A549 (cell line): ENCODE measurements at regions not wholly inside any gene's neighbourhood (a gene's known extent, or its start where the extent isn't known, plus 50 kb on each side); places are given as distances from the start of the nearest gene placed in this dataset.

Source experiments
- KDM1A ChIP-seq: fragments of 200-600 bp; sonication (generic); IDR thresholded peaks from 2 replicates; pipeline ENCODE4 v1.6.1; 2016; ENCODE audit warnings: low read depth, mild to moderate bottlenecking
- MAX ChIP-seq: IDR thresholded peaks from 2 replicates; pipeline ENCODE4 v1.6.1; 2012
- MAZ ChIP-seq: fragments of 150-350 bp; IDR thresholded peaks from 2 replicates; pipeline ENCODE4 v1.6.1; 2014; ENCODE audit warnings: antibody characterized with exemption, low read depth, low read length, borderline replicate concordance
- NFE2L2 ChIP-seq: fragments of 150-350 bp; conservative IDR thresholded peaks from 2 replicates; pipeline ENCODE4 v1.6.1; 2014; ENCODE audit warnings: low read length
- POLR2A ChIP-seq: IDR thresholded peaks from 2 replicates; pipeline ENCODE4 v1.6.1; 2012; ENCODE audit warnings: mild to moderate bottlenecking, low read length
- RAD21 ChIP-seq, 2 experiments: fragments of >200 bp in 1 of 2; sonication (Bioruptor Twin) in 1 of 2; formaldehyde crosslinking in 1 of 2; IDR thresholded peaks in 1 of 2; conservative IDR thresholded peaks in 1 of 2; 2 replicates in 1 of 2; 3 replicates in 1 of 2; pipeline ENCODE4 v1.6.1; 2012 to 2018; ENCODE audit warnings: inconsistent platforms in 1 of 2
- RCOR1 ChIP-seq: fragments of 150-350 bp; IDR thresholded peaks from 2 replicates; pipeline ENCODE4 v1.6.1; 2014; ENCODE audit warnings: antibody characterized with exemption, low read length, low read depth
- REST ChIP-seq: fragments of 200-600 bp; sonication (generic); IDR thresholded peaks from 2 replicates; pipeline ENCODE4 v1.6.1; 2016; ENCODE audit warnings: antibody characterized with exemption, mild to moderate bottlenecking, moderate library complexity
- RFX5 ChIP-seq: fragments of 450-650 bp; IDR thresholded peaks from 2 replicates; pipeline ENCODE4 v1.7.1; 2014; ENCODE audit warnings: antibody characterized with exemption, mild to moderate bottlenecking, moderate library complexity
- TF ChIP-seq, protein P1 (sequence below): fragments of >200 bp; sonication (Bioruptor Twin); formaldehyde crosslinking; IDR thresholded peaks from 3 replicates; pipeline ENCODE4 v1.5.1; 2016

DNA sequence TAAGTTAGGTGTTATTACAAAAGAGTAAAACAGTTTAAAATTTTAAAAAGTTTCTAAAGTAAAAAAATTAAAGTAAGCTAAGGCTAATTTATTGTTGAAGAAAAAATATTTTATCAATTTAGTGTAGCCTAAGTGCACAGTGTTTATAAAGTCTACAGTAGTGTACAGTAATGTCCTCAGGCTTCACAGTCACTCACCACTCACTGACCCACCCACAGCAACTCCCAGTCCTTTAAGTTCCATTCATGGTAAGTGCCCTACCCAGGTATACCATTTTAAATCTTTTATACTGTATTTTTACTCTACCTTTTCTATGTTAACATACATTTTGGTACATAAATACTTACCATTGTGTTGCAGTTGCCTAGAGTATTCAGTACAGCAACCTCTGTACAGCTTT lies 120.3 kb upstream of the DKK2 start:
- TF ChIP-seq, protein P1, sequence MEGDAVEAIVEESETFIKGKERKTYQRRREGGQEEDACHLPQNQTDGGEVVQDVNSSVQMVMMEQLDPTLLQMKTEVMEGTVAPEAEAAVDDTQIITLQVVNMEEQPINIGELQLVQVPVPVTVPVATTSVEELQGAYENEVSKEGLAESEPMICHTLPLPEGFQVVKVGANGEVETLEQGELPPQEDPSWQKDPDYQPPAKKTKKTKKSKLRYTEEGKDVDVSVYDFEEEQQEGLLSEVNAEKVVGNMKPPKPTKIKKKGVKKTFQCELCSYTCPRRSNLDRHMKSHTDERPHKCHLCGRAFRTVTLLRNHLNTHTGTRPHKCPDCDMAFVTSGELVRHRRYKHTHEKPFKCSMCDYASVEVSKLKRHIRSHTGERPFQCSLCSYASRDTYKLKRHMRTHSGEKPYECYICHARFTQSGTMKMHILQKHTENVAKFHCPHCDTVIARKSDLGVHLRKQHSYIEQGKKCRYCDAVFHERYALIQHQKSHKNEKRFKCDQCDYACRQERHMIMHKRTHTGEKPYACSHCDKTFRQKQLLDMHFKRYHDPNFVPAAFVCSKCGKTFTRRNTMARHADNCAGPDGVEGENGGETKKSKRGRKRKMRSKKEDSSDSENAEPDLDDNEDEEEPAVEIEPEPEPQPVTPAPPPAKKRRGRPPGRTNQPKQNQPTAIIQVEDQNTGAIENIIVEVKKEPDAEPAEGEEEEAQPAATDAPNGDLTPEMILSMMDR = no peak
- TF ChIP-seq REST = no peak
- no peak for TF ChIP-seq MAX
- no peak for TF ChIP-seq MAZ
- TF ChIP-seq RCOR1 = no peak
- no peak for TF ChIP-seq RAD21 (conservative IDR thresholded peaks at IDR 0.05 in 1 of 2, IDR thresholded peaks at IDR 0.05 in 1 of 2)
- no peak for TF ChIP-seq NFE2L2
- TF ChIP-seq KDM1A = no peak
- TF ChIP-seq POLR2A = no peak
- no peak for TF ChIP-seq RFX5
